NB4 (cell line): ENCODE measurements at regions not wholly inside any gene's neighbourhood (a gene's known extent, or its start where the extent isn't known, plus 50 kb on each side); places are given as distances from the start of the nearest gene placed in this dataset.

Experiments used
- CTCF ChIP-seq: IDR thresholded peaks from one replicate; pipeline ENCODE4 v1.5.1; 2012; ENCODE audit warnings: low read depth, low read length
- MAX ChIP-seq: IDR thresholded peaks from 2 replicates; pipeline ENCODE4 v1.6.1; 2011; ENCODE audit warnings: low read depth, low read length
- MYC ChIP-seq: IDR thresholded peaks from 2 replicates; pipeline ENCODE4 v1.6.1; 2011; ENCODE audit warnings: low read depth, low read length
- POLR2A ChIP-seq: IDR thresholded peaks from 2 replicates; pipeline ENCODE4 v1.6.1; 2011; ENCODE audit warnings: mild to moderate bottlenecking; ENCODE audit not compliant: insufficient read length; ENCODE audit errors: extremely low read depth

GRCh38 chr5:4647955-4648354 is 492.2 kb upstream of the ADAMTS16 start:
- no peak for TF ChIP-seq CTCF
- TF ChIP-seq MAX = no peak
- TF ChIP-seq POLR2A = no peak
- no peak for TF ChIP-seq MYC
